OCI-LY7 (cell line): ENCODE measurements at regions not wholly inside any gene's neighbourhood (a gene's known extent, or its start where the extent isn't known, plus 50 kb on each side); places are given as distances from the start of the nearest gene placed in this dataset.

Experiments
- EZH2phosphoT487 ChIP-seq: fragments of 200-600 bp; sonication (generic); IDR thresholded peaks from 2 replicates; pipeline ENCODE4 v1.6.1; 2018; ENCODE audit warnings: low read depth, borderline replicate concordance, mild to moderate bottlenecking, mixed run types, antibody characterized with exemption, low read length, moderate library complexity, mixed read lengths
- TF ChIP-seq, protein P1 (sequence below): fragments of 200-600 bp; sonication (generic); conservative IDR thresholded peaks from 2 replicates; pipeline ENCODE4 v1.5.1; 2014; ENCODE audit warnings: mild to moderate bottlenecking, antibody characterized with exemption, low read length, moderate library complexity, mixed read lengths

DNA sequence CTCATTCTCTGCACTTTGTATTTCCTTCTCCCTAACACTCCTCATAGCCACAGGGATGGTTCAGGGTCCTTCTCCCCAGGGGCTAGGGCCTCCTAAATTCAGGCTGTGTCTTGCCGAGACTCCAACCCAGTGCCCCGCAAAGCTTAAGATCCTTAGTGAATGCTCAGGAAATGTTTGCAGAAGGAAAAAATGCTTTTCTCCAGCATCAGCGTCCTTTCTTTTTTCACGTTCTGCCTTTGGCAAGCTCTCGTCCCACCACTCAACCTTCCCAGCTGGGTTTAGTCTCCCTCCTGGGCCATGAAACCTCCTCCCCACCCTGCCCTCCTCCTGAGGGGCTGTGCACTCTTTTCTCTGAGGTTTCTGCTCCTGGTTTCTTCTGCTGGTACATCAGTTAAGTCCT lies 503.8 kb upstream of the B3GAT1 start:
- TF ChIP-seq, protein P1, sequence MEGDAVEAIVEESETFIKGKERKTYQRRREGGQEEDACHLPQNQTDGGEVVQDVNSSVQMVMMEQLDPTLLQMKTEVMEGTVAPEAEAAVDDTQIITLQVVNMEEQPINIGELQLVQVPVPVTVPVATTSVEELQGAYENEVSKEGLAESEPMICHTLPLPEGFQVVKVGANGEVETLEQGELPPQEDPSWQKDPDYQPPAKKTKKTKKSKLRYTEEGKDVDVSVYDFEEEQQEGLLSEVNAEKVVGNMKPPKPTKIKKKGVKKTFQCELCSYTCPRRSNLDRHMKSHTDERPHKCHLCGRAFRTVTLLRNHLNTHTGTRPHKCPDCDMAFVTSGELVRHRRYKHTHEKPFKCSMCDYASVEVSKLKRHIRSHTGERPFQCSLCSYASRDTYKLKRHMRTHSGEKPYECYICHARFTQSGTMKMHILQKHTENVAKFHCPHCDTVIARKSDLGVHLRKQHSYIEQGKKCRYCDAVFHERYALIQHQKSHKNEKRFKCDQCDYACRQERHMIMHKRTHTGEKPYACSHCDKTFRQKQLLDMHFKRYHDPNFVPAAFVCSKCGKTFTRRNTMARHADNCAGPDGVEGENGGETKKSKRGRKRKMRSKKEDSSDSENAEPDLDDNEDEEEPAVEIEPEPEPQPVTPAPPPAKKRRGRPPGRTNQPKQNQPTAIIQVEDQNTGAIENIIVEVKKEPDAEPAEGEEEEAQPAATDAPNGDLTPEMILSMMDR, result no peak
- no peak for TF ChIP-seq EZH2phosphoT487
